NCI-H748 (cell line): ENCODE measurements at regions not wholly inside any gene's neighbourhood (a gene's known extent, or its start where the extent isn't known, plus 50 kb on each side); places are given as distances from the start of the nearest gene placed in this dataset.
"Not testable (repeated sequence)": the region's sequence is repeated elsewhere in the genome, so short reads cannot be mapped to it uniquely, and the experiment has no call there.

Experiments
- DNase-seq: peaks from one replicate; lab custom pipeline; 2025; ENCODE audit not compliant: unreplicated experiment; lab: John Stamatoyannopoulos, UW

GRCh38 chr6:15930207-15930606 is 198.7 kb upstream of the MYLIP start:
- peak; percentile 87 for DNase-seq

GRCh38 chr6:15929685-15930084 is 199.2 kb upstream of the MYLIP start:
- DNase-seq, result peak; percentile 87

GRCh38 chr6:15927531-15928225 is 201.2 kb upstream of the MYLIP start:
- peak; percentile 44 for DNase-seq

DNA sequence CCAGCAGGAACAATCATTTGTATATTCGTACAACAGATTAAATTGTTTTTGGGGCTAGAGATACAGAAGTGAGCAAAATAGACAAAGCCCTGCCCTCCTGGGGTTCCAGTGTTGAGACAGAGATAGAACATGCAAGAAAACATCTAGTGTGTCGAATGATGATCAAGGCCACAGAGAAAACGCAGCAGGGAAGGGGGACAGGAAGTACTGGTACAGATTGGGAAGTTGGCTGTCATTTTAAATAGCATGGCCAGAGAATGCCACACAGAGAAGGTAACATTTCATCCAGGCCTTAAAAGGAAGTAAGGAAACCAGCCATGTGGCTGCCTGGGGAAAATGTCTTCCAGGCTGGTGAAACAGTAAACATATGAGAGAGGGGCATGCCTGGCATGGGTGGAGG is 202.6 kb upstream of the MYLIP start:
- DNase-seq, result no peak

- DNase-seq, result no peak
These were observed 204.0 kb upstream of the MYLIP start for GRCh38 chr6:15924893-15925292.

DNA sequence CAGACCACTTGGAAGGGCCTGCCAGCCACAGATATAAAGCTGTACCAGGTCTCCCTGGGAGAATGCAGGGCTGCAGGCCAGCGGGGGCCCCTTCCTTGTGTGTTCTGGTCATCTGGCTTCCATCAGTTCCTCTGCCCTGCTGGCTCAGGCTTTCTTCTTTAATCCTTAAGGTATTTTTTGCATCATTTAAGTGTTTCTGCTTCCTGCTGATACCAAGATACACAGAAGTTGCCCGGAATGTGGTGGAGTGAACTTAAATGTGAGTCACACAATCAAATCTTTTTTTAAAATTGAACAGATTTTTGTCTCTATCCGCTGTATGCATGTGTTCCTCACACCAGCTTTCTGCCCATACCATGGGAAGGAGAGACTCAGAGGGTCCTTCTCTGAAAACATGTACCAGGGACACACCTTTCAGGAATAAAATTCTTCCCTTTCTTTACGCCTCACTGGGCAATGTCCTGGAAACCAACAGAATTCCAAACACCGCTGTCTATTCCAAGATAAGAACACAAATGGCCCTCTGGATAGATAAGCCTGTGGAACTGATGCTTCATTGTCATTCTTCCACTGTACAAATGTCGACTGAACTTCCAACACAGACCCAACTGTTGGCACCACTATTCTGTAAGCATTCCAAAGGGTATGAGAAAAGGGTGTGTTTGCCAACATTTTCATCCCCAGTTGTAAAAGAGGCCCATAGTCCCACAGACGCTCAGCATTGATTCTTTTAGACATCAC is 206.2 kb upstream of the MYLIP start:
- DNase-seq, result no peak

DNA sequence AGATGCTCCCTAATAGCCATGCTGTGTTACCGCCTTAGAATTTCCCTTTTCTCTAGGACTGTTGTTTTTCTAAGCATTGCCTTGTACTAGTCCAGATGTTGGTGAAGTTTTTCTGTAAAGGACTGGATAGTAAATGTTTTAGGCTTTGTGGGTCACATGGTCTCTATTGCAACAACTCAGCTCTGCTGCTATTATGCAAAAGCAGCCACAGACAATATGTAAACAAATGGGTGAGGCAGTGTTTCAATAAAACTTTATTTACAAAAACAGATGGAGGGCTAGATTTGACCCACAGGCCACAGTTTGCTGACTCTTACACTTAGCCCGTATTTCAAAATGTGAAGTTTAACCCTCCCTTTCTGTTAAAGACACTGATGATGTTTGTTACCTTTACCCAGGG is 207.6 kb upstream of the MYLIP start:
- peak; percentile 21 for DNase-seq

- DNase-seq, result no peak
These were observed 212.3 kb upstream of the MYLIP start for GRCh38 chr6:15916581-15916980.

DNA sequence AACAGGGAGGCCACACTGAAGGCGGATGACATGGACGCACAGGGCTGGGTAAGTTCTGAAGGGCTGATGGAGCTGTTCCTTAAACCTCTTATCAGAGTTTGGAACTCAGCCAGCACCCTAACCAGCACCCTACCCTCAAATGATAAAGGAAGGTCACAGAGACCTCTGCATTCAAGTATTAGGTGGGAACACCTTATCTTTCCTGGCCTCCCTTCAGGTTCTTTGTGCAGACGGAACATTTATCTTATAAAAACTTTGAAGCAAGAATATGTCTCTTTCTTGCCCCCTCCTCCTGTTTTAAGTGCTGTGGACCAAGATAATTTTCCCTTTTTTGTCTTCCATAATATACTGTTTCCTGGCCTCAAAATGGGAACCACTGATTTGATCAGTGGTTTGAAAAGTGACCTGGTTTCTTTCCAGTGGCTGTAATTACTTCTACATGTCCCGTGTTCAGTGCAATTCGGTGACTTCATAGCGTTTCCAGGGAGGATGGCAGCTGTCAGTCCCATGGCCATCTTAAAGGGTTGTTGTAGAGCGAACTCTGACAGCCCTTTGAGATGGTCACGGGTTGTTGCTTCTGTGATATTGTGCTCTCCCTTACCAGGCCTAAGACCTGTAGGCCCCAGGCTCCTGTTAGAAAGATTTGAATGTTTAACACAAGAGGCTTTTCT is 213.2 kb upstream of the MYLIP start:
- no peak for DNase-seq

DNA sequence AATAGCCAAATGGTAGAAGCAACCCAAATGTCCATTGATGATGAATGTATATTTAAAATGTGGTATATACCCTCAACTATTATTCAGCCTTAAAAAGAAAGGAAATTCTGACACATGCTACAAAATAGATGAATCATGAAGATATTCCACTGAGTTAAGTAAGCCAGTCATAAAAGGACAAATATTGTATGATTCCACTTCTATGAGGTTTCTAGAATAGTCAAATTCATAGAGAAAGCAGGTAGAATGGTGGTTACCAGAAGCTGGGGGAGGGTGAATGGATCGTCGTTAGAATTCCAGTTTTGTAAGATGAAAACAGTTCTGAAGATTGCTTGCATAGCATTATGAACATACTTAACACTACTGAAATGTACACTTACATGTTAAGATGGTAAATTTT is 214.3 kb upstream of the MYLIP start:
- no peak for DNase-seq

DNA sequence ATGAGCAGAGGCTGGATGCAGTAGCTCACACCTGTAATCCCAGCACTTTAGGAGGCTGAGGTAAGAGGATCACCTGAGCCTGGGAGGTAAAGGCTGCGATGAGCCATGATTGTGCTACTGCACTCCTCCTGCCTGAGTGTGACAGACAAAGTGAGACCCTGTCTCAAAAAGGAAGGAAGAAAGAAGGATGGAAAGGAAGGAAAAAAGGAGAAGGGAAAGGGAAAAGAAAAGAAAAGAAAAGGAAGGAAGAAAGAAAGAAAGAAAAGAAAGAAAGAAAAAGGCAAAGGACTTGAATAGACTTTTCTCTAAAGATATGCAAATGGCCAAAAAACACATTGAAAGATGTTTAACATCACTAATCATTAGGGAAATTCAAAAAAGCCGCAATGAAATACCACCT is 215.3 kb upstream of the MYLIP start:
- DNase-seq, result no peak

GRCh38 chr6:15912505-15913400 is 216.1 kb upstream of the MYLIP start:
- no peak for DNase-seq

GRCh38 chr6:15911753-15912504 is 217.0 kb upstream of the MYLIP start:
- DNase-seq, result no peak

DNA sequence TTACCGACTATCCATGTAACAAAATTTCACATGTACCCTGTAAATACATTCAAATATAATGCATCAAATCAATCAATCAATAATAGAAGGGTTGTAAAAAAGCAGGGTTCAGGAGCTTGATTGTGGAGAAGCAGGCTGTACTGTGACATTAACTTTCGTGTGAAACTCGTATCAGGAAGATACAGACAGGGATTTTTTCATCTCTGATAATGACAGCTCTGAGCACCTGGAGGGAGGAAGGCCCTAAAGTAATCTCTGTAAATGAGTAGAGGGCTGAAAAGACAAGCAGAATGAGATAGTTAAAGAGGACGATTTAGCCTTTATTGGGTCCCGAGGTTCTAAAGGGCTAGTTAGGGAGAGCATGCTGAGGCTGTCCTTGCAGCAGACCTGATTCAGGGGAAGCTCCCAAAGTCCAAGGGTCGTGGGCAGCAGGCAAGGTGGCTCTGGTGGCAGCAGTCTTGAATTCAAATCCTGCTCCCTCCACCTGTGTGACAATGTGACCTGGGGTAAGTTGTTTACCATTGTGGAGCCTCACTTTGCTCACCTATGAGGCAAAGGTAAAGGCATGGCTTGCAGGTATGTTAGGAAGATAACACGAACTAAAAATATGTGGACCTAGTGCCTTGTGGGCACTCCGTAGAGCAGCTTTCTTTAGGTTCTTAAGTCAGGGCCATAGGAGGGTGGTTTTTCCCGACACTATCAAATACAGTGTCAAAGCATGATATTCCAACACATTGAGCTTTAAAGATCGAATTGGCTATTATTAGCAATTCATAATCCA is 219.4 kb upstream of the MYLIP start:
- no peak for DNase-seq

GRCh38 chr6:15908871-15909270 is 220.0 kb upstream of the MYLIP start:
- no peak for DNase-seq

- peak; percentile 100 for DNase-seq
These were observed 220.9 kb upstream of the MYLIP start for GRCh38 chr6:15907914-15908518.

GRCh38 chr6:15907220-15907913 is 221.5 kb upstream of the MYLIP start:
- DNase-seq, result not testable (repeated sequence)

DNA sequence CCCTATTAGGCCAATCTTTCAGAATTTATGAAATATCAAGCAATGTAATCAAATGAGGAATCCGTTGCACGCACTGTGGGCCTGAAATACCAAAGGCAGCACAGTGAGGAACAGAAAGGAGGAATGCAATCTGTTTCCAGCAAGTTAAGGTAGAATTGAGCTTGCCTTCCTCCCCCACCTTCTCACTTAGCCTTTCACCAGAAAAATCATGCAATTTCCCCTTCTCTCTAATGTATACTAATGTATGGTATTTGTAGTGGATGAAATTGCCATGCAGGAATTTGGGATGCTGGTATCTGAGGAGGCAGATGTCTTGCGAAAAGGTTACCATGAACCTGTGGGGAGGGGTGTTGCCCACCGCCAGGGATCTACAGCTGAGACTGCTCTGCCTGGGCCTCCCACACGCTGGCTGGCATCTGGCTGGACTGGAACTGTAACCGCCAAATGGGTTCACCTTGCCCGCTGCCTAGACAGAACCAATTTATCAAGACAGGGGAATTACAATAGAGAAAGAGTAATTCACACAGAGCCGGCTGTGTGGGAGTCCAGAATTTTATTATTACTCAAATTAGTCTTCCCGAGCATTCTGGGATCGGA is 222.4 kb upstream of the MYLIP start:
- DNase-seq, result no peak
